HG02840 (cell line): ENCODE measurements at regions not wholly inside any gene's neighbourhood (a gene's known extent, or its start where the extent isn't known, plus 50 kb on each side); places are given as distances from the start of the nearest gene placed in this dataset.

Experiments
- ATAC-seq: cut with Tn5 transposase; IDR thresholded peaks from one replicate; pipeline ENCODE4 v1.9.1; 2021; ENCODE audit warnings: mild to moderate bottlenecking, moderate library complexity, moderate number of reproducible peaks; ENCODE audit not compliant: unreplicated experiment, low FRiP score

- no peak for ATAC-seq
These were observed 198.3 kb downstream of the PLK2 start for GRCh38 chr5:58261605-58262004.

- no peak for ATAC-seq
These were observed 199.6 kb downstream of the PLK2 start for GRCh38 chr5:58260243-58260642.

GRCh38 chr5:58259685-58260152 is 200.2 kb downstream of the PLK2 start:
- no peak for ATAC-seq

- ATAC-seq, result no peak
These were observed 200.8 kb downstream of the PLK2 start for GRCh38 chr5:58258984-58259684.

GRCh38 chr5:58255970-58256369 is 203.9 kb downstream of the PLK2 start:
- ATAC-seq, result no peak

GRCh38 chr5:58255386-58255785 is 204.5 kb downstream of the PLK2 start:
- ATAC-seq, result no peak

- ATAC-seq, result no peak
These were observed 211.7 kb downstream of the PLK2 start for GRCh38 chr5:58248221-58248620.

- no peak for ATAC-seq
These were observed 213.4 kb downstream of the PLK2 start for GRCh38 chr5:58246461-58246944.

GRCh38 chr5:58245476-58245840 is 214.4 kb downstream of the PLK2 start:
- ATAC-seq, result no peak

- ATAC-seq, result no peak
These were observed 214.9 kb downstream of the PLK2 start for GRCh38 chr5:58244819-58245475.

- no peak for ATAC-seq
These were observed 218.5 kb downstream of the PLK2 start for GRCh38 chr5:58241389-58241788.

- ATAC-seq, result no peak
These were observed 219.6 kb downstream of the PLK2 start for GRCh38 chr5:58240322-58240721.

GRCh38 chr5:58239731-58240130 is 220.2 kb downstream of the PLK2 start:
- no peak for ATAC-seq

GRCh38 chr5:58239045-58239444 is 220.8 kb downstream of the PLK2 start:
- no peak for ATAC-seq

GRCh38 chr5:58236498-58236897 is 223.4 kb downstream of the PLK2 start:
- ATAC-seq, result no peak

GRCh38 chr5:58235299-58235698 is 224.6 kb downstream of the PLK2 start:
- ATAC-seq, result no peak

- no peak for ATAC-seq
These were observed 227.8 kb downstream of the PLK2 start for GRCh38 chr5:58232130-58232529.

GRCh38 chr5:58231041-58231440 is 228.8 kb downstream of the PLK2 start:
- no peak for ATAC-seq

GRCh38 chr5:58228896-58229295 is 231.0 kb downstream of the PLK2 start:
- ATAC-seq, result no peak

GRCh38 chr5:58227858-58228257 is 232.0 kb downstream of the PLK2 start:
- no peak for ATAC-seq

GRCh38 chr5:58224661-58225060 is 235.2 kb downstream of the PLK2 start:
- no peak for ATAC-seq

GRCh38 chr5:58224221-58224620 is 235.7 kb downstream of the PLK2 start:
- ATAC-seq, result no peak
